Chondrocyte (in vitro differentiated cells): ENCODE measurements at regions not wholly inside any gene's neighbourhood (a gene's known extent, or its start where the extent isn't known, plus 50 kb on each side); places are given as distances from the start of the nearest gene placed in this dataset.

Experiments
- DNase-seq: peaks from one replicate; pipeline ENCODE4 v3.0.0; 2021; ENCODE audit warnings: mixed read lengths, low spot score
- H3K27ac Mint-ChIP-seq: one replicate; pipeline ENCODE4 v1.8.0; 2021; ENCODE audit warnings: mild to moderate bottlenecking, moderate library complexity, mixed read lengths; ENCODE audit not compliant: unreplicated experiment
- H3K27me3 Mint-ChIP-seq: 2 replicates; pipeline ENCODE4 v1.8.0; 2021; ENCODE audit warnings: low read depth, mixed read lengths
- H3K36me3 Mint-ChIP-seq: 2 replicates; pipeline ENCODE4 v1.8.0; 2021; ENCODE audit warnings: low read depth, mixed read lengths
- H3K4me1 Mint-ChIP-seq: 2 replicates; pipeline ENCODE4 v1.8.0; 2021; ENCODE audit warnings: low read depth, mild to moderate bottlenecking, mixed read lengths
- H3K4me3 Mint-ChIP-seq: one replicate; pipeline ENCODE4 v1.8.0; 2021; ENCODE audit warnings: mild to moderate bottlenecking, moderate library complexity, mixed read lengths; ENCODE audit not compliant: unreplicated experiment
- H3K9me3 Mint-ChIP-seq: 2 replicates; pipeline ENCODE4 v1.8.0; 2021; ENCODE audit warnings: low read depth, mixed read lengths
- CTCF ChIP-seq: fragments of 200-600 bp; sonication (generic); IDR thresholded peaks from 2 replicates; pipeline ENCODE4 v1.5.0; 2021; ENCODE audit warnings: antibody characterized with exemption, mild to moderate bottlenecking, moderate library complexity

GRCh38 chr2:217063238-217063755 lies 203.4 kb upstream of the TNP1 start:
- no peak for TF ChIP-seq CTCF
- Mint-ChIP-seq H3K27ac (no peak overlapping the region), H3K4me1 (peaks cover 18% of the 10 kb centered on the region), H3K4me3 (no peak overlapping the region), H3K9me3 (no peaks in the 10 kb centered on the region), H3K36me3 (no peaks in the 10 kb centered on the region), H3K27me3 (peaks cover 3% of the 10 kb centered on the region)
- no peak for DNase-seq

DNA sequence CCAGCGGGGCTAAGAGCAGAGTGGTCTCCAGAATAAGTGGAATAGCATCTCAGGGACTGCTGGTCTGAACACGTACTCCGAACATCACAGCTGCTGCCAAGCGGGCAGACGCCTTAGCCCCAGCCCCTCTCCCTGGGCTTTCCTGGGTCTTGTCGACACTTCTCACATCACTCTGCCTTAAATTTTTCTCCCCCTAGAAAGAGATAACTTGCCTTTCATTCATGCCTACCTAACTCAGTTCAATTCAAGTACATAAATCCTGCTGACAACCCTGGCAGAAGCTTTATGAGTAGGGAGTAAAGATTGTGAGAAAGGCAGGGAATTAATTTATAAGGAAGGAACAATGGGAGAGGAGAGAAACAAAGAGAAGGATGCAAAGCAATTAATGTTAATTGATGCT lies 202.9 kb upstream of the TNP1 start:
- Mint-ChIP-seq H3K4me1 (peaks cover 18% of the 10 kb centered on the region), H3K4me3 (no peak overlapping the region), H3K27me3 (peaks cover 3% of the 10 kb centered on the region), H3K27ac (no peak overlapping the region), H3K9me3 (no peaks in the 10 kb centered on the region), H3K36me3 (no peaks in the 10 kb centered on the region)
- no peak for DNase-seq
- no peak for TF ChIP-seq CTCF

GRCh38 chr2:217061916-217062505 lies 202.1 kb upstream of the TNP1 start:
- Mint-ChIP-seq H3K27me3 (peaks cover 3% of the 10 kb centered on the region), H3K27ac (no peak overlapping the region), H3K4me3 (no peak overlapping the region), H3K9me3 (no peaks in the 10 kb centered on the region), H3K4me1 (peaks cover 18% of the 10 kb centered on the region), H3K36me3 (no peaks in the 10 kb centered on the region)
- DNase-seq: no peak
- no peak for TF ChIP-seq CTCF

DNA sequence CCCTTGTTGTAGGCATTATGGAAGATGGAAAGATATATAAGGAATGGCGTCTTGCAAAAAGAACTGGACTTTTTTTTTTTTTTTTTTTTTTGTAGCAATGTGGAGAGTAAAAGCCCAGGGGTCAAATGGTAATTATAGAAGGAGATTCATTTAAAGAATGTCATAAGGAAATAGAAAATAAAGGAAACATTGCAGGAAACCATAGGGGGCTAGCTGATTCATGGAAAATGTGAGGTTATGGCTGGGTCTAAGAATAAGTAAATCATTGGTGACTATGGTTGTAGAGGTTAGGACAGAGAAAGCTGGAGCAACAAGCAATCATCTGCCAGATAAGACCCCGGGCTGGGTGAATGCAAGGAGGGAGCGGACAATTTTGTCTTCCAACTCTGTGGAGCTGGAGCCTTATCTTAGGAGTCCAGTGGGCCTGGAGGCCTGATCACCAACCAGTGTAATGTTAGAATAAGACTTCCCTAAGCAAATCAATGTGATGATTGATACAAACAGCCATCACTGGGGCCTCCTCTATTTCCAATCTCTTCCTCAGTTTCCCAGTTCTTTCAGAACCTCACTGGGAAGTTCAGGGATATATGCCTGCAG lies 201.2 kb upstream of the TNP1 start:
- no peak for DNase-seq
- H3K27me3 Mint-ChIP-seq: peaks cover 3% of the 10 kb centered on the region
- H3K4me1 Mint-ChIP-seq: peaks cover 18% of the 10 kb centered on the region
- no peaks in the 10 kb centered on the region for H3K36me3 Mint-ChIP-seq
- H3K27ac Mint-ChIP-seq: no peak overlapping the region
- no peaks in the 10 kb centered on the region for H3K9me3 Mint-ChIP-seq
- H3K4me3 Mint-ChIP-seq: no peak overlapping the region
- TF ChIP-seq CTCF: no peak

DNA sequence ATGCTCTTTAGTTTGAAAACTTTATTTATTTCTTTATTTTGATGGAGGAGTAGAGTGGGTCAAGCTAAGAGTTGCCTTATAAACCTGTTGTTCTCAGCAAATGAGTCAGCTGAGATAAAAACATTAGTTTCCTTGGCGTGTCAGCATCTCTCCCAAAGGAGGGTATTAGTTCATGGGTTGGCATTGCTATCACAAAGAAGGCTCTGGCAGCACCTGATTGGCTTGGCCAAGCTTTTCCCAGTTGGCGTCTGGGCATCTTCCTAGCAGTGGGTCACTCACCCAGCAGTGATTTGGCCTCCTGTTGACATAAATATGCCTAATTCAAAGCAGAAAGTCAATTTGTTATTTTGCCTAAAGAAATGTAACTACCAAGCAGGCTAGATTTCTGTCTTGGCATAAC lies 200.7 kb upstream of the TNP1 start:
- DNase-seq: no peak
- H3K4me3 Mint-ChIP-seq: no peak overlapping the region
- TF ChIP-seq CTCF: no peak
- no peaks in the 10 kb centered on the region for H3K36me3 Mint-ChIP-seq
- peaks cover 3% of the 10 kb centered on the region for H3K27me3 Mint-ChIP-seq
- H3K9me3 Mint-ChIP-seq: no peaks in the 10 kb centered on the region
- H3K4me1 Mint-ChIP-seq: peaks cover 18% of the 10 kb centered on the region
- H3K27ac Mint-ChIP-seq: no peak overlapping the region
